ENCODE measurements at regions not wholly inside any gene's neighbourhood (a gene's known extent, or its start where the extent isn't known, plus 50 kb on each side); places are given as distances from the start of the nearest gene placed in this dataset.

- H3K27me3 ChIP-seq (ENCODE audit: low read length), result no peaks in the 10 kb centered on the region
- ChIA-PET CTCF (no interaction called here), POLR2A (ENCODE audit: unreplicated experiment) (no interaction called here)
- H3K4me3 ChIP-seq (ENCODE audit: low read length), result no peak overlapping the region
- intact Hi-C loops (cut with micrococcal nuclease), result no loop called here
- H3K79me2 ChIP-seq (ENCODE audit: low read length), result no peaks in the 10 kb centered on the region
- no peak overlapping the region for H2AFZ ChIP-seq (ENCODE audit: low read length)
- ATAC-seq, result no peak
- no peaks in the 10 kb centered on the region for H3K9me2 ChIP-seq (replicated peaks; ENCODE audit: low read length)
- no peaks in the 10 kb centered on the region for H3F3A ChIP-seq (ENCODE audit: low read length, unreplicated experiment)
- no peak for DNase-seq
- no TSS peak for BruUV-seq (replicated peaks)
- no peaks in the 10 kb centered on the region for H4K20me1 ChIP-seq (ENCODE audit: low read length)
- no peaks in the 10 kb centered on the region for H3K9me3 ChIP-seq (ENCODE audit: low read length)
- H3K27ac ChIP-seq (ENCODE audit: low read length), result no peak overlapping the region
- H3K4me2 ChIP-seq (ENCODE audit: low read length), result no peak overlapping the region
- H3K4me1 ChIP-seq (ENCODE audit: insufficient read depth, low read length), result no peaks in the 10 kb centered on the region
- no peak overlapping the region for H3K9ac ChIP-seq (ENCODE audit: low read length)
- TF ChIP-seq EZH2 (IDR thresholded peaks at IDR 0.05; ENCODE audit: low read length, unreplicated experiment) (no peak), CTCF (conservative IDR thresholded peaks at IDR 0.05; ENCODE audit: low read depth, low read length) (no peak), EZH2phosphoT487 (IDR thresholded peaks at IDR 0.05; ENCODE audit: borderline replicate concordance, low read length) (no peak)
- no peaks in the 10 kb centered on the region for H3K36me3 ChIP-seq (ENCODE audit: low read depth, low read length)
Measured at GRCh38 chr5:61230492-61230891, 68.2 kb upstream of the SMIM15 start.

DNA sequence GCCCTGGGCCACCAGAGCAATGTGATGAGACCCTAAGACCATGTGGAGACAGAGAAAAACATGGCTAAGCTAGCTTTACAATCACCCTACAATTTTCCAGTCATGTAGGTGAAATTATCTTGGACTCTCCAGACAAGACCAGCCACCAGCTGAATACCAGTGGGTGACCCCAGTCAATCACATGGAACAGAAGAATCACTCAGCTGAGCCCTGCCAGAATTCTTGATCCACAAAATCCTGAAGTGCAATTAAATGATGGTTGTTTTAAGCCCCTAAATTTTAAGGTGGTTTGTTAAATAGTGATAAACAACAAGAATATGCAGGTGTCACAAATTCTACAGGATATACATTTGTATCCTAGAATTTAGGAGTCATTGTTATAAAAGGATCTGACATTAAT is 69.5 kb upstream of the SMIM15 start:
- POLR2A ChIA-PET (ENCODE audit: unreplicated experiment), result no interaction called here
- ATAC-seq (no peak), DNase-seq (no peak)
- intact Hi-C loops (cut with micrococcal nuclease), result no loop called here
- Histone ChIP-seq H3K27me3 (ENCODE audit: low read length) (no peaks in the 10 kb centered on the region), H2AFZ (ENCODE audit: low read length) (no peak overlapping the region), H3K27ac (ENCODE audit: low read length) (no peak overlapping the region), H3K79me2 (ENCODE audit: low read length) (no peaks in the 10 kb centered on the region), H3K36me3 (ENCODE audit: low read depth, low read length) (no peaks in the 10 kb centered on the region), H3K9me2 (replicated peaks; ENCODE audit: low read length) (no peaks in the 10 kb centered on the region), H3K9ac (ENCODE audit: low read length) (no peak overlapping the region), H3K4me1 (ENCODE audit: insufficient read depth, low read length) (no peaks in the 10 kb centered on the region), H3K9me3 (ENCODE audit: low read length) (no peaks in the 10 kb centered on the region), H4K20me1 (ENCODE audit: low read length) (no peaks in the 10 kb centered on the region), H3K4me3 (ENCODE audit: low read length) (no peak overlapping the region), H3F3A (ENCODE audit: low read length, unreplicated experiment) (no peaks in the 10 kb centered on the region), H3K4me2 (ENCODE audit: low read length) (no peak overlapping the region)
- BruUV-seq (replicated peaks), result no TSS peak
- TF ChIP-seq EZH2phosphoT487 (IDR thresholded peaks at IDR 0.05; ENCODE audit: borderline replicate concordance, low read length) (no peak), CTCF (conservative IDR thresholded peaks at IDR 0.05; ENCODE audit: low read depth, low read length) (no peak), EZH2 (IDR thresholded peaks at IDR 0.05; ENCODE audit: low read length, unreplicated experiment) (no peak)
- CTCF ChIA-PET, result no interaction called here

- no peaks in the 10 kb centered on the region for H3K27me3 ChIP-seq (ENCODE audit: low read length)
- H3K4me3 ChIP-seq (ENCODE audit: low read length), result no peak overlapping the region
- H3K79me2 ChIP-seq (ENCODE audit: low read length), result no peaks in the 10 kb centered on the region
- H3K27ac ChIP-seq (ENCODE audit: low read length), result no peak overlapping the region
- H3K4me2 ChIP-seq (ENCODE audit: low read length), result no peak overlapping the region
- intact Hi-C loops (cut with micrococcal nuclease), result no loop called here
- TF ChIP-seq EZH2 (IDR thresholded peaks at IDR 0.05; ENCODE audit: low read length, unreplicated experiment) (no peak), EZH2phosphoT487 (IDR thresholded peaks at IDR 0.05; ENCODE audit: borderline replicate concordance, low read length) (no peak), CTCF (conservative IDR thresholded peaks at IDR 0.05; ENCODE audit: low read depth, low read length) (no peak)
- DNase-seq (no peak), ATAC-seq (no peak)
- no TSS peak for BruUV-seq (replicated peaks)
- no peaks in the 10 kb centered on the region for H3K9me3 ChIP-seq (ENCODE audit: low read length)
- no peaks in the 10 kb centered on the region for H3K9me2 ChIP-seq (replicated peaks; ENCODE audit: low read length)
- no peaks in the 10 kb centered on the region for H4K20me1 ChIP-seq (ENCODE audit: low read length)
- H3F3A ChIP-seq (ENCODE audit: low read length, unreplicated experiment), result no peaks in the 10 kb centered on the region
- H3K36me3 ChIP-seq (ENCODE audit: low read depth, low read length), result no peaks in the 10 kb centered on the region
- H3K9ac ChIP-seq (ENCODE audit: low read length), result no peak overlapping the region
- no peaks in the 10 kb centered on the region for H3K4me1 ChIP-seq (ENCODE audit: insufficient read depth, low read length)
- no peak overlapping the region for H2AFZ ChIP-seq (ENCODE audit: low read length)
- ChIA-PET POLR2A (ENCODE audit: unreplicated experiment) (no interaction called here), CTCF (no interaction called here)
Measured at GRCh38 chr5:61232490-61233050, 70.3 kb upstream of the SMIM15 start.
